Endothelial cell of umbilical vein (primary cell): ENCODE measurements at regions not wholly inside any gene's neighbourhood (a gene's known extent, or its start where the extent isn't known, plus 50 kb on each side); places are given as distances from the start of the nearest gene placed in this dataset.

Experiments
- BruUV-seq: library from RNA; stranded (reverse); fragments of 400-500 nt; replicated peaks from 2 replicates; lab custom pipeline; 2021; lab: Mats Ljungman, UMichigan
- CTCF ChIA-PET: fragments of 300-600, 350-600 bp; sonication (Branson Sonifier 250); formaldehyde crosslinking; loops from one replicate; lab custom pipeline; 2021; ENCODE audit warnings: antibody characterized with exemption, inconsistent platforms; lab: Charles Lee
- POLR2A ChIA-PET: fragments of 300-600, 350-600 bp; sonication (Branson Sonifier 250); formaldehyde crosslinking; loops from one replicate; lab custom pipeline; 2021; ENCODE audit warnings: antibody characterized with exemption, inconsistent platforms; lab: Charles Lee
- DNase-seq: peaks from one replicate; pipeline ENCODE4 v3.0.0-alpha.2; 2011; ENCODE audit warnings: low read depth, low spot score
- FAIRE-seq: peaks from 2 replicates; lab custom pipeline; 2011; peaks lifted over from hg19 to GRCh38; lab: Jason Lieb, UNC
- H2AFZ ChIP-seq: 2 replicates; pipeline ENCODE4 v1.6.0; 2012; ENCODE audit warnings: low read depth, low read length, control low read depth, inconsistent platforms
- H3K27ac ChIP-seq: 2 replicates; pipeline ENCODE4 v1.5.1; 2011; ENCODE audit warnings: low read depth, mild to moderate bottlenecking, control low read depth, low read length, moderate library complexity; ENCODE audit not compliant: insufficient read depth
- H3K27me3 ChIP-seq, 2 experiments: 2 replicates each; pipeline versions ENCODE4 v1.6.0 to v1.6.1; 2011; ENCODE audit warnings: low read length in 2 of 2, mixed read lengths in 1 of 2; ENCODE audit not compliant: control insufficient read depth in 2 of 2, insufficient read depth in 2 of 2
- H3K36me3 ChIP-seq, 2 experiments: 2 replicates in 1 of 2; 3 replicates in 1 of 2; pipeline ENCODE4 v1.5.1; 2011; ENCODE audit warnings: low read length in 2 of 2, mild to moderate bottlenecking in 1 of 2, moderate library complexity in 1 of 2; ENCODE audit not compliant: control insufficient read depth in 2 of 2, insufficient read depth in 2 of 2; ENCODE audit errors: extremely low read depth in 1 of 2
- H3K4me1 ChIP-seq: 3 replicates; pipeline ENCODE4 v1.5.1; 2011; ENCODE audit warnings: mild to moderate bottlenecking, low read length; ENCODE audit not compliant: control insufficient read depth, insufficient read depth; ENCODE audit errors: extremely low read depth
- H3K4me2 ChIP-seq: 2 replicates; pipeline ENCODE4 v1.6.1; 2011; ENCODE audit warnings: low read length, control low read depth, mixed read lengths; ENCODE audit not compliant: insufficient read depth
- H3K4me3 ChIP-seq, 3 experiments: fragments of 200-600 bp in 1 of 3; sonication (generic), shearing (Covaris generic) in 1 of 3; replicated peaks in 1 of 3; 2 replicates each; pipeline ENCODE4 v1.5.1; 2011 to 2016; ENCODE audit warnings: control low read depth in 3 of 3, low read length in 3 of 3, mild to moderate bottlenecking in 2 of 3, inconsistent platforms in 1 of 3, low read depth in 1 of 3, moderate library complexity in 1 of 3; ENCODE audit not compliant: insufficient read depth in 1 of 3
- H3K79me2 ChIP-seq: 2 replicates; pipeline ENCODE4 v1.6.0; 2012; ENCODE audit warnings: low read length, inconsistent platforms; ENCODE audit not compliant: control insufficient read depth, insufficient read depth
- H3K9ac ChIP-seq: replicated peaks from 2 replicates; pipeline ENCODE3; 2011; ENCODE audit warnings: low read length, control low read depth; ENCODE audit not compliant: insufficient read depth; ENCODE audit errors: extremely low read depth
- H3K9me1 ChIP-seq: replicated peaks from 3 replicates; pipeline ENCODE4 v1.6.0; 2011; ENCODE audit warnings: mild to moderate bottlenecking, low read length; ENCODE audit not compliant: control insufficient read depth, insufficient read depth; ENCODE audit errors: extremely low read depth
- H3K9me3 ChIP-seq: replicated peaks from 2 replicates; pipeline ENCODE4 v1.5.1; 2012; ENCODE audit warnings: low read length, inconsistent platforms; ENCODE audit not compliant: control insufficient read depth, insufficient read depth
- H4K20me1 ChIP-seq: replicated peaks from 2 replicates; pipeline ENCODE3; 2011; ENCODE audit warnings: mild to moderate bottlenecking, low read length; ENCODE audit not compliant: control insufficient read depth, insufficient read depth; ENCODE audit errors: extremely low read depth
- JUN ChIP-seq: IDR thresholded peaks from 2 replicates; pipeline ENCODE4 v1.6.1; 2011; ENCODE audit warnings: borderline replicate concordance, low read depth; ENCODE audit not compliant: insufficient read length, insufficient read depth
- MAX ChIP-seq: IDR thresholded peaks from 2 replicates; pipeline ENCODE4 v1.6.1; 2011; ENCODE audit not compliant: insufficient read depth, insufficient read length
- MYC ChIP-seq: IDR thresholded peaks from one replicate; pipeline ENCODE4 v1.6.1; 2011; ENCODE audit warnings: mild to moderate bottlenecking, low read depth, low read length
- POLR2A ChIP-seq: IDR thresholded peaks from 2 replicates; pipeline ENCODE4 v1.6.1; 2012; ENCODE audit warnings: low read depth, mild to moderate bottlenecking, control low read depth, low read length
- dilution Hi-C: fragments of 300-500 bp; cut with MboI; formaldehyde crosslinking; loops from one replicate; pipeline ENCODE4 v1.15.0; 2019; ENCODE audit warnings: low sequenced_read_pairs; ENCODE audit not compliant: extremely low pct_ligation_motif_present
- intact Hi-C: fragments of 100-400 bp; cut with micrococcal nuclease; formaldehyde crosslinking; loops from one replicate; pipeline ENCODE4 v1.10.0; 2022

- H3K4me1 ChIP-seq, result peaks cover 32% of the 10 kb centered on the region
- no peak for DNase-seq
- TF ChIP-seq MYC, result no peak
- dilution Hi-C loops, result no loop called here
- H3K9ac ChIP-seq, result peak overlapping the region; percentile 77
- H4K20me1 ChIP-seq, result no peaks in the 10 kb centered on the region
- intact Hi-C loops, result loop anchor here (2.0 kb wide), 1 partner anchor 20 kb away; no protein-coding TSS in a partner anchor
- H3K36me3 ChIP-seq, result no peaks in the 10 kb centered on the region
- H3K27me3 ChIP-seq, result no peaks in the 10 kb centered on the region
- H3K4me2 ChIP-seq, result peak overlapping the region; percentile 88
- no TSS peak for BruUV-seq
- peak overlapping the region; percentile 65 for H2AFZ ChIP-seq
- H3K9me1 ChIP-seq, result no peaks in the 10 kb centered on the region
- FAIRE-seq, result no peak
- H3K4me3 ChIP-seq, result peak overlapping the region in 2 of 3 experiments; percentile 70 to 78
- ChIA-PET POLR2A (interaction anchor here (1.8 to 1.9 kb wide), 2 partner anchors 10 to 21 kb away, joined by 6 to 8 read pairs; no protein-coding TSS in a partner anchor), CTCF (interaction anchor here (1.2 to 3.7 kb wide), 8 partner anchors 9 to 120 kb away, joined by 3 to 39 read pairs (median 4); no protein-coding TSS in a partner anchor)
- H3K79me2 ChIP-seq, result peaks cover 23% of the 10 kb centered on the region
- no peak overlapping the region for H3K27ac ChIP-seq
- H3K9me3 ChIP-seq, result no peaks in the 10 kb centered on the region
Measured at GRCh38 chr17:77450742-77451244, 310.0 kb downstream of the SEC14L1 start.

GRCh38 chr17:77451245-77451893 is 310.6 kb downstream of the SEC14L1 start:
- peak overlapping the region; percentile 48 for H3K27ac ChIP-seq
- TF ChIP-seq JUN (no peak), MAX (peak; percentile 51), POLR2A (peak; percentile 35)
- intact Hi-C loops (loop anchor here (2.0 kb wide), 1 partner anchor 21 kb away; no protein-coding TSS in a partner anchor), dilution Hi-C loops (no loop called here)
- H3K9ac ChIP-seq, result peak overlapping the region; percentile 77
- ChIA-PET CTCF (interaction anchor here (0.7 to 3.7 kb wide), 16 partner anchors 9 to 120 kb away, joined by 3 to 39 read pairs (median 4); no protein-coding TSS in a partner anchor), POLR2A (interaction anchor here (1.8 to 1.9 kb wide), 2 partner anchors 10 to 22 kb away, joined by 6 to 8 read pairs; no protein-coding TSS in a partner anchor)
- peak overlapping the region; percentile 88 for H3K4me2 ChIP-seq
- BruUV-seq, result no TSS peak
- H3K9me3 ChIP-seq, result no peaks in the 10 kb centered on the region
- H3K79me2 ChIP-seq, result peaks cover 23% of the 10 kb centered on the region
- H2AFZ ChIP-seq, result peak overlapping the region; percentile 65
- H3K36me3 ChIP-seq, result no peaks in the 10 kb centered on the region
- H3K27me3 ChIP-seq, result no peaks in the 10 kb centered on the region
- peak; percentile 71 for DNase-seq
- H3K4me3 ChIP-seq, result peak overlapping the region; percentile 70 to 81 (median 78)
- H4K20me1 ChIP-seq, result no peaks in the 10 kb centered on the region
- no peak for FAIRE-seq
- no peaks in the 10 kb centered on the region for H3K9me1 ChIP-seq
- peaks cover 28% of the 10 kb centered on the region for H3K4me1 ChIP-seq
